CD4-positive, alpha-beta T cell treated with Interleukin-15 for 1 hour (primary cell): ENCODE measurements at regions not wholly inside any gene's neighbourhood (a gene's known extent, or its start where the extent isn't known, plus 50 kb on each side); places are given as distances from the start of the nearest gene placed in this dataset.

Experiments used
- DNase-seq: peaks from one replicate; pipeline ENCODE4 v3.0.0-alpha.2; 2020

GRCh38 chr4:130559268-130559667, 1463.3 kb downstream of the C4orf33 start:
- no peak for DNase-seq

- no peak for DNase-seq
Observed at GRCh38 chr4:130563185-130563888, 1467.4 kb downstream of the C4orf33 start.

GRCh38 chr4:130563889-130564418, 1468.0 kb downstream of the C4orf33 start:
- no peak for DNase-seq

- no peak for DNase-seq
Observed at GRCh38 chr4:130568746-130569145, 1472.8 kb downstream of the C4orf33 start.

GRCh38 chr4:130573742-130574141, 1477.8 kb downstream of the C4orf33 start:
- DNase-seq, result no peak

GRCh38 chr4:130574215-130574614, 1478.3 kb downstream of the C4orf33 start:
- DNase-seq, result no peak

GRCh38 chr4:130576218-130576617, 1480.3 kb downstream of the C4orf33 start:
- no peak for DNase-seq

- DNase-seq, result no peak
Observed at GRCh38 chr4:130591091-130591490, 1495.1 kb downstream of the C4orf33 start.

- no peak for DNase-seq
Observed at GRCh38 chr4:130600706-130601105, 1504.8 kb downstream of the C4orf33 start.

- no peak for DNase-seq
Observed at GRCh38 chr4:130603043-130603442, 1507.1 kb downstream of the C4orf33 start.

- DNase-seq, result no peak
Observed at GRCh38 chr4:130608121-130608520, 1512.2 kb downstream of the C4orf33 start.

- no peak for DNase-seq
Observed at GRCh38 chr4:130628531-130628930, 1532.6 kb downstream of the C4orf33 start.

- DNase-seq, result no peak
Observed at GRCh38 chr4:130632731-130633604, 1537.0 kb downstream of the C4orf33 start.

GRCh38 chr4:130636486-130636885, 1540.5 kb downstream of the C4orf33 start:
- DNase-seq, result no peak

GRCh38 chr4:130640592-130640991, 1544.6 kb downstream of the C4orf33 start:
- DNase-seq, result no peak

GRCh38 chr4:130646886-130647285, 1550.9 kb downstream of the C4orf33 start:
- no peak for DNase-seq

GRCh38 chr4:130648570-130648969, 1552.6 kb downstream of the C4orf33 start:
- DNase-seq, result no peak

- DNase-seq, result no peak
Observed at GRCh38 chr4:130653842-130654241, 1557.9 kb downstream of the C4orf33 start.

- DNase-seq, result no peak
Observed at GRCh38 chr4:130659320-130659719, 1563.4 kb downstream of the C4orf33 start.

- no peak for DNase-seq
Observed at GRCh38 chr4:130668859-130669258, 1572.9 kb downstream of the C4orf33 start.

GRCh38 chr4:130675266-130675665, 1579.3 kb downstream of the C4orf33 start:
- no peak for DNase-seq

GRCh38 chr4:130689181-130689580, 1593.2 kb downstream of the C4orf33 start:
- no peak for DNase-seq

GRCh38 chr4:130698251-130698650, 1602.3 kb downstream of the C4orf33 start:
- no peak for DNase-seq

- DNase-seq, result no peak
Observed at GRCh38 chr4:130699004-130699403, 1603.1 kb downstream of the C4orf33 start.
